Mesendoderm (in vitro differentiated cells): ENCODE measurements at regions not wholly inside any gene's neighbourhood (a gene's known extent, or its start where the extent isn't known, plus 50 kb on each side); places are given as distances from the start of the nearest gene placed in this dataset.
A peak's percentile ranks its signal among the peaks of the same experiment; 100 is the strongest.

Experiments
- DNase-seq: peaks from one replicate; pipeline ENCODE4 v3.0.0; 2013
- H2AK5ac ChIP-seq: 2 replicates; pipeline ENCODE4 v1.6.1; 2013; ENCODE audit warnings: low read length, inconsistent platforms
- H2BK120ac ChIP-seq: 2 replicates; pipeline ENCODE4 v1.6.1; 2013; ENCODE audit warnings: low read depth, mild to moderate bottlenecking, low read length, moderate library complexity, mixed read lengths
- H2BK15ac ChIP-seq: replicated peaks from 2 replicates; pipeline ENCODE4 v1.6.1; 2013; ENCODE audit warnings: low read depth, mild to moderate bottlenecking, moderate library complexity
- H2BK5ac ChIP-seq: 2 replicates; pipeline ENCODE4 v1.6.1; 2013; ENCODE audit warnings: low read length, inconsistent platforms
- H3K18ac ChIP-seq: 2 replicates; pipeline ENCODE4 v1.6.1; 2013; ENCODE audit warnings: mild to moderate bottlenecking, low read length, mixed read lengths
- H3K23ac ChIP-seq: one replicate; pipeline ENCODE4 v1.6.1; 2013; ENCODE audit warnings: low read length
- H3K27ac ChIP-seq: 2 replicates; pipeline ENCODE4 v1.5.1; 2013; ENCODE audit warnings: low read depth, mild to moderate bottlenecking, inconsistent platforms, low read length, moderate library complexity
- H3K27me3 ChIP-seq: 2 replicates; pipeline ENCODE4 v1.6.1; 2013; ENCODE audit warnings: low read length, control low read depth, mild to moderate bottlenecking, inconsistent platforms; ENCODE audit not compliant: insufficient read depth, poor library complexity
- H3K36me3 ChIP-seq: 2 replicates; pipeline ENCODE4 v1.6.1; 2013; ENCODE audit warnings: low read length, inconsistent platforms; ENCODE audit not compliant: control insufficient read depth, insufficient read depth
- H3K4ac ChIP-seq: one replicate; pipeline ENCODE4 v1.6.1; 2013; ENCODE audit warnings: low read depth, mild to moderate bottlenecking, low read length, moderate library complexity
- H3K4me1 ChIP-seq: 2 replicates; pipeline ENCODE4 v1.6.1; 2013; ENCODE audit warnings: low read depth, low read length, inconsistent platforms; ENCODE audit not compliant: control insufficient read depth
- H3K4me2 ChIP-seq: 2 replicates; pipeline ENCODE4 v1.6.1; 2013; ENCODE audit warnings: low read length
- H3K4me3 ChIP-seq: 2 replicates; pipeline ENCODE4 v1.5.1; 2013; ENCODE audit warnings: mild to moderate bottlenecking, low read length
- H3K56ac ChIP-seq: one replicate; pipeline ENCODE4 v1.6.1; 2013; ENCODE audit warnings: low read length
- H3K79me1 ChIP-seq: 2 replicates; pipeline ENCODE4 v1.6.1; 2013; ENCODE audit warnings: low read length, inconsistent platforms
- H3K79me2 ChIP-seq: 2 replicates; pipeline ENCODE4 v1.6.1; 2013; ENCODE audit warnings: mild to moderate bottlenecking, low read length; ENCODE audit not compliant: control insufficient read depth, insufficient read depth
- H3K9ac ChIP-seq: 2 replicates; pipeline ENCODE4 v1.6.1; 2013; ENCODE audit warnings: low read length, inconsistent platforms
- H4K5ac ChIP-seq: one replicate; pipeline ENCODE4 v1.6.1; 2013; ENCODE audit warnings: low read length
- H4K8ac ChIP-seq: one replicate; pipeline ENCODE4 v1.6.1; 2013; ENCODE audit warnings: low read depth, mild to moderate bottlenecking, control low read depth, low read length, moderate library complexity
- WGBS: extraction: QIAGEN DNeasy Blood & Tissue Kit; methylation state at CpG from one replicate; pipeline ENCODE4 v1.1.7; 2013; ENCODE audit warnings: low lambda C conversion rate, missing lambda C conversion rate; ENCODE audit not compliant: insufficient coverage; ENCODE audit errors: extremely low coverage; 5-methylcytosine and 5-hydroxymethylcytosine counted together

- no peak overlapping the region for H2AK5ac ChIP-seq
- H3K79me2 ChIP-seq = no peaks in the 10 kb centered on the region
- WGBS = no CpG with 5 or more reads among the region's 7 CpGs
- no peaks in the 10 kb centered on the region for H3K36me3 ChIP-seq
- H2BK5ac ChIP-seq = no peak overlapping the region
- H3K4me1 ChIP-seq = peaks cover 2% of the 10 kb centered on the region
- H2BK15ac ChIP-seq = no peak overlapping the region
- no peak for DNase-seq
- H3K4ac ChIP-seq = no peak overlapping the region
- no peak overlapping the region for H3K9ac ChIP-seq
- H3K27ac ChIP-seq = no peak overlapping the region
- H3K56ac ChIP-seq = no peak overlapping the region
- no peak overlapping the region for H3K4me3 ChIP-seq
- H4K5ac ChIP-seq = no peak overlapping the region
- no peaks in the 10 kb centered on the region for H3K27me3 ChIP-seq
- H4K8ac ChIP-seq = no peak overlapping the region
- no peak overlapping the region for H3K4me2 ChIP-seq
- no peak overlapping the region for H3K18ac ChIP-seq
- H3K79me1 ChIP-seq = no peaks in the 10 kb centered on the region
- H3K23ac ChIP-seq = no peak overlapping the region
- no peak overlapping the region for H2BK120ac ChIP-seq
These were observed 81.2 kb downstream of the FAM43A start for GRCh38 chr3:194766845-194767244.

DNA sequence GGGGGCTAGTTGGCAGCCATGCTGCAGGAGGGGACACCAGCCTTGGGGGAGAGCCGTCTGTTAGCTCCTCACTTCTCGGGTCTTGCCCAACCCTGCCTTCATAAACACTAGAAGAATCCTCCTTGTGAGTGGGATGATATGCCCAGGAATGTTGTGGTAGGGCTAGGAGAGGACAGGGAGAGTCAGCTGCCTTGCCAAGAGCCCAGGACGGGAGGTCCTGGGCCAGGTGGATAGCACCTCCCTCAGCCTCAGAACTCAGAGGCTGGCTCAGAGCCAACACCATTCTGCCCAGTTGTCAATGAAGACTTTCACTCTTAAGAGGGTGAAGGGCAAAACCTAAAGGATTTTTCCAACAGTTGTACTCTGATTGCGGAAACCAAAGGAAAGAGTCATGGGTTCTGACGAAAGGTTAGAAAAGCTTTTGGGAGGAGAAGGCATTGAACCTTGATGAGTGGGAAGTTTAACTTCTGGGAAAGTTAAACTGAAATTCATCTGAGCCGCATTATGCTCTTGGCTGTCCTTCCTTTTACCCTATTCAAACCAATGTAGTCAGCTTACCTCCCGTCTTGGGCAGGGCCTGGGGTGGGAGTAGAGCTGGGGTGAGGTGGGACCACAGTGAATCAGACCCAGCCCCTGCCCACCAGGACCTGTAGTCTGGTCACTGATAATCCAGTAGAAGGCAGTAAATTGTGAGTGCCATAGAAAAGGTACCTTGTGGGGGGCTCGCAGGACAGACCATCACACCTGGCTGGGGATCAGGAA is 81.9 kb downstream of the FAM43A start:
- no peak overlapping the region for H2AK5ac ChIP-seq
- H3K4me2 ChIP-seq = no peak overlapping the region
- no CpG with 5 or more reads among the region's 8 CpGs for whole genome bisulfite sequencing
- peaks cover 2% of the 10 kb centered on the region for H3K4me1 ChIP-seq
- DNase-seq = no peak
- no peak overlapping the region for H3K27ac ChIP-seq
- no peak overlapping the region for H4K5ac ChIP-seq
- H3K9ac ChIP-seq = no peak overlapping the region
- no peaks in the 10 kb centered on the region for H3K79me2 ChIP-seq
- no peak overlapping the region for H3K4ac ChIP-seq
- no peak overlapping the region for H3K23ac ChIP-seq
- no peaks in the 10 kb centered on the region for H3K79me1 ChIP-seq
- no peak overlapping the region for H3K18ac ChIP-seq
- H3K56ac ChIP-seq = no peak overlapping the region
- no peak overlapping the region for H2BK120ac ChIP-seq
- no peak overlapping the region for H2BK5ac ChIP-seq
- no peak overlapping the region for H3K4me3 ChIP-seq
- no peaks in the 10 kb centered on the region for H3K27me3 ChIP-seq
- no peaks in the 10 kb centered on the region for H3K36me3 ChIP-seq
- no peak overlapping the region for H4K8ac ChIP-seq
- H2BK15ac ChIP-seq = no peak overlapping the region

DNA sequence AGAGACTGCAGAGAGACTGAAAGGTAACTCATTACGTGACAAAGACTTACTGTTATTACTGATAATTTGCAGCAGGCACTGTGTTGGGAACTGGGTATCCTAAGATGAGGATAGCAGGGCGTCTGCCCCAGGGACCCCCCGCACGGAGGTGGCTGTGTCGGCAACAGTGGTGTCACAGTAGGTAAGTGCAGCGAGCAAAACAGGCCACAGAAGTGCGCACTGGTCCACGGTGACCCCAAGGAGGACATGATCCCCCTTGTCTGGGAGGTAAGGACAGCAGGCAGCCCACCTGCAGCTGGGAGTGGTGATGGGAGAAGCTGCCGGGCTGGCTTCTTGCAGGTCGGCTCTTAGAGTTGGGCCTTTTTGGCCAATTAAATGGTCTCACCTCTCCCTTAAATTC is 82.9 kb downstream of the FAM43A start:
- Histone ChIP-seq H4K8ac (no peak overlapping the region), H3K23ac (no peak overlapping the region), H3K36me3 (no peaks in the 10 kb centered on the region), H2BK15ac (no peak overlapping the region), H4K5ac (no peak overlapping the region), H3K79me1 (no peaks in the 10 kb centered on the region), H3K9ac (peak overlapping the region; percentile 1), H2BK5ac (no peak overlapping the region), H3K4me2 (peak overlapping the region; percentile 1), H3K4me3 (no peak overlapping the region), H2AK5ac (no peak overlapping the region), H3K4me1 (peaks cover 2% of the 10 kb centered on the region), H3K27ac (no peak overlapping the region), H3K79me2 (no peaks in the 10 kb centered on the region), H3K27me3 (no peaks in the 10 kb centered on the region), H2BK120ac (no peak overlapping the region), H3K56ac (peak overlapping the region; percentile 59), H3K4ac (no peak overlapping the region), H3K18ac (no peak overlapping the region)
- WGBS = no CpG with 5 or more reads among the region's 10 CpGs
- DNase-seq = no peak

- H3K36me3 ChIP-seq = no peaks in the 10 kb centered on the region
- peak overlapping the region; percentile 75 for H3K9ac ChIP-seq
- H3K4me3 ChIP-seq = peak overlapping the region; percentile 61
- no peak overlapping the region for H2BK15ac ChIP-seq
- H3K4ac ChIP-seq = peak overlapping the region; percentile 48
- peak; percentile 99 for DNase-seq
- H3K56ac ChIP-seq = peak overlapping the region; percentile 93
- H3K27me3 ChIP-seq = no peaks in the 10 kb centered on the region
- peak overlapping the region; percentile 93 for H3K4me2 ChIP-seq
- H3K27ac ChIP-seq = no peak overlapping the region
- H3K79me1 ChIP-seq = no peaks in the 10 kb centered on the region
- H2AK5ac ChIP-seq = no peak overlapping the region
- H4K8ac ChIP-seq = no peak overlapping the region
- peaks cover 2% of the 10 kb centered on the region for H3K4me1 ChIP-seq
- no peaks in the 10 kb centered on the region for H3K79me2 ChIP-seq
- no peak overlapping the region for H3K18ac ChIP-seq
- no peak overlapping the region for H4K5ac ChIP-seq
- no peak overlapping the region for H2BK5ac ChIP-seq
- no peak overlapping the region for H3K23ac ChIP-seq
- no peak overlapping the region for H2BK120ac ChIP-seq
- no CpG with 5 or more reads among the region's 16 CpGs for WGBS
These were observed 83.4 kb downstream of the FAM43A start for GRCh38 chr3:194769020-194769643.

- Histone ChIP-seq H3K9ac (no peak overlapping the region), H3K27me3 (no peaks in the 10 kb centered on the region), H4K8ac (no peak overlapping the region), H2AK5ac (no peak overlapping the region), H3K4ac (no peak overlapping the region), H3K56ac (no peak overlapping the region), H3K79me2 (no peaks in the 10 kb centered on the region), H2BK120ac (no peak overlapping the region), H3K27ac (no peak overlapping the region), H3K36me3 (no peaks in the 10 kb centered on the region), H3K4me2 (no peak overlapping the region), H3K4me1 (peaks cover 2% of the 10 kb centered on the region), H3K4me3 (no peak overlapping the region), H3K79me1 (no peaks in the 10 kb centered on the region), H4K5ac (no peak overlapping the region), H3K18ac (no peak overlapping the region), H3K23ac (no peak overlapping the region), H2BK5ac (no peak overlapping the region), H2BK15ac (no peak overlapping the region)
- DNase-seq = no peak
- no CpG with 5 or more reads among the region's 13 CpGs for WGBS
These were observed 86.7 kb downstream of the FAM43A start for GRCh38 chr3:194772241-194773000.
